OCI-M2 (cell line): ENCODE measurements at regions not wholly inside any gene's neighbourhood (a gene's known extent, or its start where the extent isn't known, plus 50 kb on each side); places are given as distances from the start of the nearest gene placed in this dataset.

ENCODE experiments used
- DNase-seq: peaks from one replicate; lab custom pipeline; 2025; ENCODE audit not compliant: unreplicated experiment; lab: John Stamatoyannopoulos, UW

DNA sequence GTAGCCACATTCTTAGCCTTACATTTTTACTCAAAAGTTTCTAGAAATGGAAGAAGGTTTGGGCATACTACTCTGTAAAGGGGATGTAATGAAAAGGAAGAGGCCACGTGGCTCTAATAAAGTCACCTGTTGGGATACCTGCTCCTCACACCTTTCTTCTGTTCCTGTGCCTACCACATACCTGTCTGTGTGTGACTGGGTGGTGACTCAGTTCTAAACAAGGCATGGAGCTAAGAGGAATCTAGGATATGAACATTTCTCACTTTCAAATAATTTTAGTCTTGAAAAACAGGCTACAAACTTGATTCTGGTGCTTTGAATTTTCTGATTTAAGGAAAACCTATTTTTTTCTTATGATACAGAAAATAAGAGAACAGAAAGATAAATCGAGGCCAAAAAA is 363.6 kb downstream of the RFPL4B start:
- no peak for DNase-seq

DNA sequence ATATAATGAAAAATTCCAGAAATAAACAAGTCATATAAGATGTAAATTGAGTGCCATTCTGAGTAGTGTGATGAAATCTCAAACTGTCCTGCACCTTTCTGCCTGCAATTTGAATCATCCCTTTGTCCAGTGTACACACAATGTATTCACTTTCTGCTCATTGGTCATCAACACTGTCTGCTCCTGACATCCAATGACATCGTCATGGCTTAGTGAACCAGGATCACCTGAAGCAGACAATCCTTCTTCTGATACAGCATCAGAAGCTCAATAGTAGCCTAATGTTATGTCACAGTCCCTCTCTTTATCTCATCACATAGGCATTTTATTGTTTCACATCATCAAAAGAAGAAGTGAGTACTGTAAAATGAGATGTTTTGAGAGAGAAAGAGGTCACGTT is 366.3 kb downstream of the RFPL4B start:
- DNase-seq = no peak

DNA sequence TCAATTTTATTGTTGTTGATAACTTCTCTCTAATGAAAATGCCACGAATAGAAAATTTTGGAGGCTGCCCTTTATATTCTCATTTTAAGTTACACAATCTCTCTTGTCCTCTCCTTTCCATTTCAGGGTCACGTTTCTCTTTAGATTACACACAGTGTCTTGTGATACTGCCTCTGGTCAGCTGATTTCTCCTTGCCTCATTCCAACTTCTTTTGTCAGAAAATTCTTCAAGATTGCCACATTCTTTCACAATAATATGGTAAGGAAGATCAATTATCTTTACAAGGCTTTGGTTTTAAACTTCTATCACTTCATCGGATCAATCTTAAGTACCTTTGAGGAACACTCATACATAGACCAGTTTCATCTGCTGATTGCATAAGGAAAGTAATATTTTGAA is 370.3 kb downstream of the RFPL4B start:
- DNase-seq = no peak

DNA sequence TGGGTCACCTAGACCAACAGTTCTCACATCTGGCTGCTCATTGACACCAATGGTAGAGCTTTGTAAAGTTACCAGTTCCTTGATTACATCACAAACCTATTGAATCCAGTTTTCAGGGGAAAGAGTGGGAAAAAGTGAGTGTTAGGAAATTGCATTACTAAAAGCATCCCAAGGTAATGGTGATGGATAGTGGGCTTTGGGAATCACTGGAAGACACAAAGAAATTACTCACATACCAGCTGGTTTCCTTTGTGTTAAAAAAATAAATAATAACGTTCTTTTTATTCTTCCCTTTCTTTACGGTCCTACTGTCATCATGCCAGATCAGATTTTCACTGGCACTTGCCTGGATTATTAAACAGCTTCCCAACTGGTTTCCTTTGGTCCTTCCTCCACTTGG is 370.7 kb downstream of the RFPL4B start:
- no peak for DNase-seq

DNA sequence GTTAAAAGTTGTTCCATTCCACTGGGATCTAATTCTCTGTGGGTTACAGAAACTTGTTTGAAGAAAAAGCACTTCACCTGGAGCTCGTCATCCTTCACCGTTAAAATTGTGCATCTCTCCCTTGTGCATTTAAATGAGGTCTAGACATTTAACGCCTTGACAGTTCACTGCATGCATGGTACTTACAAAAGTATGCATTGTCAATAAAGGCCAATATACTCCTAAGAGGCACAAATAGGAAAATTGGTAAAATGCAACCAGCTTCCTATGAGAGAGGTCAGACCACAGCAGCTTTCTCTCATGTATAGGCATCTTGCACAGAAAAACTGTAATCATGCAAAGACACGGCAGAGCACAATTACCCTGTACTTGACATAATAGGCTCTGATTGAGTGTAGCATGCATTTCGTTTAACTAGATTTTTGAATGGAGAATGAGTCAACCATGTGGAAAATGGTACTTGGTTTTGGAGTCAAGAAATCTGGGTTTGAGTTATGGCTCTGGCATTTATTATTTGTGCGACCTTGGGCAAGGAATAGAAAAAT is 378.5 kb downstream of the RFPL4B start:
- DNase-seq = no peak

DNA sequence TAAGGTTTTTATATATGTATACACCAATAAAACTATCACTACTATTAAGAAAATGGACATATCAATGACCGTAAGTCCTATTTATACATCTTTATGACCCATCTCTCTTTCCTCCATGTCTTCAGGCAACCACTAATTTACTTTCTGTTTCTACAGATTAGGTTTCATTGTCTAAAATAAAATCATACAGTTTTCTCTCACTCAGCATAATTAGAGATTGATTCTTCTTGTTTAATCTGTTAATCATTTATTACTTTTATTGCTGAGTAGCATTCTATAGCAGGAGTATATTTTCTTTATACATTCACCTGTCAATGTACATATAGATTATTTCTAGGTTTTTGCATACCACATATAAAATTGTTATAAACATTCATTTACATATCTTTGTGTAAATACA is 388.0 kb downstream of the RFPL4B start:
- no peak for DNase-seq

DNA sequence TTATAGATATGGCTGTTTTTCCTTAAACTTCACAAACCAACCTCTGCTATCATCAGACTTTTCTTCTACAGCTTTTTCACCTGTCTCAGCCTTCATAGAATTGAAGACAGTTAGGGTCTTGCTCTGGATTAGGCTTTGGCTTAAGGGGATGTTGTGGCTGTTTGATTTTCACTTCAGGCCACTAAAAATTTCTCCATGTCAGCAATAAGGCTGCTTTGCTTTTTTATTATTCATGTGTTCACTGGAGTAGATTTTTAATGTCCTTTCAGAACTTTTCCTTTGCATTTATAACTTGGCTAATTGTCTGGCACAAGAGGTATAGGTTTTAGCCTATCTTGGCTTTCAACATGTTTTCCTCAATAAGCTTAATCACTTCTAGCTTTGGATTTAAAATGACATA is 392.6 kb downstream of the RFPL4B start:
- DNase-seq = no peak

DNA sequence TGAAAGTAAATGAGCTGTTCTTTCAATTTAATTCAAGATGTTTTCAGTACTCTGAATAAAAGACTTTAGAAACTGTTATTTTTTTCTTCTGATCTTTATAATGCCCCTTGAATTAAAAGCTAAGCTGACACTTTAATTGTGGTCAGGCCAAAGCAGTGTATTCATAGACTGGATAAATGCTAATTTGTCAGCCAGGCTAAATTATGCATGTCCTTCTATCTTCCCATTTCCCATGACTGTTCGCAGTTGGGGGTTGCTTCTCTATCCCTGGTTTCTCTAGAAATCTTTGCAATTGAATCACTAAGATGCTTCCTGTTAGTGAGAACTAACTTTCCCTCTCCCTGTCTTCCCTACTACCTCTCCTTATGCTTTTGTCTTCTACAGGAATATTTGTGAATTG is 396.2 kb downstream of the RFPL4B start:
- DNase-seq = no peak

DNA sequence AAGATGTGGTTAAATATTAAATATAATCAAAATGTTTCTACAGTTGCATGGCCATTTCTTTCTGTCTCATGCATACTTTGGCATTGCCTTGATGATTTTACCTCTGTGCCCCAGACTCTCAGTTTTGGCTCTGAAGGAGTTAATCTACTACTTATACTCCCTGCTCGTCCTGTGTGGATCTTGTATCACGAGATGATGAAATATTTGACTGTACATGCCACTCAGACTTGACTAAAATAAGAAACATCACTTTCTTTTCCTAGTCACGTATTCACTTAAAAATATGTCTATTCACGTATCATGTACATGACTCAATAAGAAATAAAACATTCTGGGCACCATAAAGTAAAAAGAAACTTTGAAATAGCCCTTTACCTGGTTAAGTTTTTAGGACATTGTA is 397.7 kb downstream of the RFPL4B start:
- DNase-seq = no peak

DNA sequence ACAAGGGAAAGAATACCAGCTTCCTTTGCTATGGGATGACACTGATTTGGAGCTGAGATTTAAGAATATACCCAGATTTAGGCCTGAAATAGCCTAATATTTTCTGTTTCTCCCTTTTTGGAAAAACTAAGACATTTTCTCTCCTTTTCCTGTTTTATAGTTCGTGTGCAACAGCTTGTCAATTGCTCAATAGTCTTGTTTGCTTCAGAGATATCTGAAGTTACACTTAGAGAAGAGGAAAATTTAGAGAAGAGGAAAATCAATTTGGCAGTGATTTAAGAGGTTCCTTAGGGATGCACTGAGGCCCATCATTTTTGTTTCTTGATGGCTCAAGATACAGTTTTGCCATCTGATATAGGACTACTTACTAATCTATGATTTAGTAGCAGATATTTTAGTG is 398.6 kb downstream of the RFPL4B start:
- no peak for DNase-seq

DNA sequence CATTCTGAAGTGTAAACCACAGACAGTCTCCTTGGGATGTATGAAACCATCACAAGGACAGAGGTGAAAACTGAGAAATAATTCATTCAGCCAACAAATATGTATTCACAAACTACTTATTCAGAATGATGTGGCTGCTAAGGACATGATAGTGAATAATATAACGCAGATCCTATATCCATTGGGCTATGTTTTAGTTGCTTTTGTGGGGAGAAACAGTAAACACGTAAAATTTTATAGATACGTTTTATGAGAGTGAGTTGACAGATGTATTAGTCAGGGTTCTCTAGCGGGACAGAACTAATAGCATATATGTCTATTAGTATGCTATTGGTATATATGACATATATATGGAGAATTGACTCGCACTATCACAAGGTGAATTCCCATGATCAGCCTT is 402.5 kb downstream of the RFPL4B start:
- DNase-seq = no peak

DNA sequence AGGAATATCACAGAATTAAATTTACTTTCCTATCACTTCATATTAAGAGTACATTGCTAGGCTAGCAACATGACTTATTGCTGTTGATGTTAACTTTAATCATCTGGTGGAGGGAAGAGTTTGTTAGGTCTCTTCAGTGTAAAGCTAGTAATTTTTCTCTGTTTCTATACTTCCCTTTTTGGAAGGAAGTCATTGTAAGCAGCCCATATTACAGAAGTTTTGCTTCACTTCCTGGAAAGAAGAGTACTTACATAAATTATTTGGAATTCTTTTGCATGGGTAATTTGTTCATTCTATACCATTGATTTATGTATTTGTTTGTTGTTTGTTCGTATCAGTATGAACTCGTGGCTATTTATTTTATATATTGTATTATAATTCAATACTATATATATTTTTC is 405.2 kb downstream of the RFPL4B start:
- no peak for DNase-seq

DNA sequence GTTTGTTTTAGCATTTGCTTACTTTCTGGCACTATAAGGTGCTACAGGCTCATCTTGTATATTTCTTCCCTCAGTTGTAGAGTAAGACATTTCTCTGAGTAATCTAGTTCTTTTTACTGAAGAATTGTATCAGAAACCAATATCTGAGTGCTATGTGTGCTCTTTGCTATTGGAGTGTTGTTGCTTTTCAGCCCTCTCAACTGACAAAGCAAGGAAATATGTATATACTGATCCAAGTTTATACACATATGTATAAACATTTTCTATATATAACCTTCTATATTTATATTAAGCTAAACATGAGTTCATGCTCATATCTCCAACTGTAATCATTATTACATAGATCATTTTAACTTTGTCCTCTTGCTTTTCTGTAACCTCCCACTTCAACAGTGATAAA is 405.7 kb downstream of the RFPL4B start:
- DNase-seq = no peak

DNA sequence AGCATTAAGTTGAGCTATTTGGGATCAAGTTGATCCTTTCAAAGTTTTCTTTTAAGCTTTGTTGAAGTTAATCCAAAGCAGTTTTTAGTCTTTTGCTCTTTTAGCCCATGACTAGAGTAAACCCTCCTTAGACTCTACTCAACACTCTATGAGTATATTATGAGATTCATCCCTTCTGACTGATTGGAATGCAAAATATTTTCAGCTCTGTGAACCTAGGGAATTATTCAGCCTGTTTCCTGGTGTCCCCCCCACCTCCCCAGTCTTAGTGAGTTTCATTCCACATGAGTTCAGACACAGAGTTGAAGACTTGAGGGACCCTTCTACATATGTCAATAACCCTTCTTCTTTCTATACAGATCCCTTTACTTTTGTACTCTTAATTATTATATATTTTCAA is 413.7 kb downstream of the RFPL4B start:
- DNase-seq = no peak

DNA sequence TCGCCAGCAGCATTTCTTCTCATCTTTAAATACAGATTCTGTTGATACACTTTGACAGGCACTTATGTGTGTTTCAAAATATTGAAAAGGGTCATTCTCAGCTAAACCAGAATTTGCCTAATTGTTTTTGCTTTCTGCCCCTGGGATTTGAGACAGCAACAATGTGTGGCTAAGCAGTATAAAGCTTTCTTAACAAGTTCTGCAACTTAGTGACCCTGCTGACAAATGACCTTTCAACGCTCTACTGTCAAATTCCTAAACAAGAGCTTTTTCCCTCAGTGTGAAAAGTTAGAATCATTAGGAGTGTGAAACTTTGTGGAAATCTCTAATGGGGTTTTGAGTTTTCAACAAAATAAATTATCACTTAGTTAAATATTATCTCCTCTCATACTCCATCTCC is 414.6 kb downstream of the RFPL4B start:
- DNase-seq = no peak

DNA sequence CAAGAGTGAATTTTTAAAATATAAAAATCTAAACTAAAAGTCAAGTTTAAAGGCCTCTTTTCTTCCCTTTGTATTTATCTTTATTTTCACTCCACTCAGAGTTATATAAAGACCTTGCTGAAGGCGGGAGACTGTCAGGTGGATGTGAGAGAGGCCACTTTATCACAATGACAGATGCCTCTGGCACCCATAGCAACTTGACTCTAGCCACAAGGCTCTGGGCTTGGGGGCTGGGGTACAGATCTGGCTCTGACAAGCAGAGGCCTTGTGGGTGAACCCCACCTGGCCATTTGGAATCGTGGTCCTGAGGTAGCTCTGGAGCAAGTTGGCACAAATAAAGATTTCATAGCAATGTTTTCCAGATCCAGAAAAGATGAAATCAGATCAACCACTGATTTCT is 417.2 kb downstream of the RFPL4B start:
- DNase-seq = no peak

DNA sequence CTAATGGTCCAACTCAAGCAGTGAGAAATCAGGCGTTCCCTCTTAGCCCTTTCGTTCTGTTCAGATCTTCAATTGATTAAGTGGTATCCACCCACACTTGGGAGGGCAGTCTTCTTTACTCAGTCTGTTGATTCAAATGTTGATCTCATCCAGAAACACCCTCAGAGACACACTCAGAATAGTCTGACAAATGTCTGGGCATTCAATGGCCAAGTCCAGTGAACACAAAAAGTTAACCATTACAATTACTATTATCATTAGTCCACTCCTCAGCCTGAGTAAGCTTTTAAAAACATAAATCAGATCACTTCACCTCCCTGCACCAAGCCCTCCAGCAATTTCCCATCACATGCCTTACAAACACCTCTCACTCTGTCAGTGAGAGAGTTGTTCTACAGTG is 423.2 kb downstream of the RFPL4B start:
- no peak for DNase-seq

DNA sequence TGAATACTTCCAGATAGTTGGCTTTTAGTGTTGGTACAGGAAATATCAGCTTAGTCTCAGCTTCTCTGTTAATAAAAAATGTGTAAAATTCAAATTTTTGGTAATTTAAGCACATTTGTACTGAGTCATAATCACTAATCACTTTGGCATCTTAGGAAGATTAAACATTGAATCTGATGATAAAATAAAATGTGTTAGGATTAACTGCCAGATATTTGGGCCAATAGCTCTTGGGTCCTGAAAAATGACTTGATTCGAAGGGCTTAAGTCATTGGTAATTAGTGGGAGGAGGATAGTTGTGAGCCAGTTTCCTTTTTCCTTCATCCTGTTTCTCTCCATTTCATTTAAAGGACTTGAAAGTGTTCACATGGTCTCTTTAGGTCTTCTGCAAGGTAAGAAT is 426.1 kb downstream of the RFPL4B start:
- DNase-seq = no peak

DNA sequence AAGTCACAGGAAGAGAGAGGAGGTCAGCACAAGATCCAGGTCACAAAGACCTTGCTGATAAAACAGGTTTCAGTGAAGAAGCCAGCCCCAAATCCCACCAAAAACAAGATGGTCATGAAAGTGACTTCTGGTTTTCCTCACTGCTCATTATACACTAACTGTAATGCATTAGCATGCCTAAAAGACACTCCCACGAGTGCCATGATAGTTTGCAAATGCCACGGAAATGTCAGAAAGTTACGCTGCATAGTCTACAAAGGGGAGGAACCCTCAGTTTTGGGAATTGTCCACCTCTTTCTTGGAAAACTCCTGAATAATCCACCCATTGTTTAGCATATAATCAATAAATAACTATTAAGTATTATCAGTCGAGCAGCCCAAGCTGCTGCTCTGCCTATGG is 427.2 kb downstream of the RFPL4B start:
- DNase-seq = no peak

DNA sequence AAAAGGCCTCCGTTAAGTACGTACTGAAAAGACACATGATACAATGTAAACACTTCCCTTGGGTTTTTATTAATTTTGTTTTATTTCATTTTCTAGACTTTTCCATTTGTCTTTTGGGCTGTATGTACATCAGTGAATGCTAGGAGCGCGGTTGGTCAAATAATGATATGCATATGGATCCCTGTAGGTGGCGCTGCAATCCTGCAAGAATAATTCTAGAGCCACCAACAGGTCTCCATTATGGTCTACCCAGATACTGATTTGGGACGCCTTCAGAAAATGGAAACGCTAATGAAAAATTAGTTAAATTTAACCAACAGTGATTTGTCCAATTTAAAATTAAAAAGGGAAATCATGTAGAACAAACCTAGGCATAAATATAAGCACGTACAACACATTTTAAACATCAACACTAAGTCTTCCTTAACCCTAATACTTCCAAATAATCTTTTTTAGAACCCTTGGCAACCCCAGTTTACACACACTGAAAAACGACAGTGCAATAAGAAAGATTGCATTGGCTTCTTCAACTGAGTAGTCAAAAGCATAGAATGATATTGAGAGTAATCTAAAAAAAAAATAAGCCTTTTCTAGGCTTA is 433.5 kb downstream of the RFPL4B start:
- peak; percentile 56 for DNase-seq

DNA sequence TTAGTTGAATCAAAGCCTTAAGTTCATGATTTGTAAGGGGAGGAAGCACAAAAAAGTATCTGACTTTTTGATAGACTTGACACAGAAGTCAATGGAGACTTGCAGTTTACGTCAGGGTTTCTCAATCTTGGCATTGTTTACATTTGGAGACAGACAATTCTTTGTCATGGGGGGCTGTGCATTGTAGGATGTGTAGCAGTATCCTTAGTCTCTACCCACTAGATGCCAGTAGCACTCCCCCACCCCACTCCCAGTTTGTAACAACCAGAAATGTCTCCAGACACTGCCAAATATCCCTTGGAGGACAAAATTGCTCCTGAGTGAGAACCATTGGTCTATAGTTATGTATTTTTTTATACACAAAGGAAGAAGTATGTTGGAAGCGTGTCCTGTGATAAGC is 434.1 kb downstream of the RFPL4B start:
- DNase-seq = no peak

DNA sequence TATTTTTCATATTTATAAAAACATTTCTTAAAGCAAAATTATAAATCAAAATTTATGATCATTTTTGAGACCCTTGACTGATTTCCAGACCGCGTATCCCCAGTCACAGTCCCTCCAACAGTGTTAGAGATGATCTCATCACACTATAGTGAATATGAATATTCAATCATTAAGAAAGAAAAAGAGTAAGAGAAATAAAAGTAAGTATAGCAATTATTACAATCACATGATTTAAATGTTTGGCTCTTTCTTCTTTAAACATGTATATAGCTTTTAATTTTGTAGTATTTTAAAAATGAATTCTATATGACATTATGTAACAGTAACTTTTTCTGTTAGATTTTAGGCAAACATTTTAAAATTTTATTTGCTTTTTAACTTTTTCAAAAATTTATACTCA is 438.3 kb downstream of the RFPL4B start:
- DNase-seq = no peak

DNA sequence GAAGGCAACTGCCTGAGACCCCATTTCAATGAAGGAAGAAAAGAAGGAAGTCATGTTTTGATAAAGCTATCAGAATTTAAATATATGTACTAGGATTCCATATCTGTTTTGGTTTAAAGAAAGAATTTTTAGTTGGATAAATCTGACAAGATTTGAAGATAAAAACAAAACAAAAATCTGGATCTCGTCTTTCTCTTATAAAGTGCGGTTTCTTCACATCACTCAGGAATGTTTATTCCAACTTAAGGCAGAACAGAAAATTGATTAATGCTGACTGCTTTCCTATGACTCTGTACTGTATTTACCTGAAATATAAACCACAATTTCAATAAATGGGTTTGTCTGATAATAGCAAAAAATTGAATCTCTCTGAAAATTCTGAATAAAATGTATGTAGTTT is 439.7 kb downstream of the RFPL4B start:
- DNase-seq = no peak

DNA sequence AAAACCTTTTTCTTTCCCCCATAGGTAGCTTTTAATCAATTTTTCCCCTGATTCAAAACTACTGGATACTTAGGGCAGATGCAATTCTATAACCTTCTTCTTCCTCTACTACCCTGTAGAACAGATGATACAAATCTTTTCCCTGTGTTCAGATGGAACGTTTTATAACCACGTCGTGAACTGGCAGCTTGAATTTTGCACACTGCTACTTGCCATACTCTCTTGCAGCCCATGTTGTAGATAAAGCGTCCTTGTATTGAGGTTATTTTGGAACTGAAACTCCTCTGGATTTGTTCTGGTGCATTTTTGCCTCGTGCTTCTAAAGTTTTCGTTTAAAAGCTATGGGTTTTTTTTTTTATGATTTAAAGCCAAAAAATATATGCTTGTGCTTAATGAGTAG is 440.2 kb downstream of the RFPL4B start:
- DNase-seq = no peak
